GM23338 (cell line): ENCODE measurements at regions not wholly inside any gene's neighbourhood (a gene's known extent, or its start where the extent isn't known, plus 50 kb on each side); places are given as distances from the start of the nearest gene placed in this dataset.

Experiments
- ATAC-seq: fragments of 200-7000 bp; cut with Tn5 transposase; 3 replicates; pipeline ENCODE4 v1.9.1; 2020
- DNase-seq: peaks from one replicate; pipeline ENCODE4 v3.0.0-alpha.2; 2015; ENCODE audit warnings: low spot score
- H2AFZ ChIP-seq: fragments of 200-600 bp; sonication (generic); 2 replicates; pipeline ENCODE4 v1.8.0; 2016; ENCODE audit warnings: antibody characterized with exemption, mild to moderate bottlenecking, moderate library complexity
- H3F3A ChIP-seq: fragments of 200-600 bp; sonication (generic); replicated peaks from 2 replicates; pipeline ENCODE4 v1.8.0; 2017; ENCODE audit warnings: antibody characterized with exemption, mixed run types, low read depth
- H3K27ac ChIP-seq: fragments of 200-600 bp; sonication (generic); 2 replicates; pipeline ENCODE4 v1.6.1; 2016; ENCODE audit warnings: low read depth
- H3K27me3 ChIP-seq: fragments of 200-600 bp; sonication (generic); 2 replicates; pipeline ENCODE4 v1.8.0; 2016; ENCODE audit warnings: mild to moderate bottlenecking, mixed run types, moderate library complexity; ENCODE audit not compliant: insufficient read depth
- H3K36me3 ChIP-seq: fragments of 200-600 bp; sonication (generic); 2 replicates; pipeline ENCODE4 v1.8.0; 2016; ENCODE audit warnings: mild to moderate bottlenecking; ENCODE audit not compliant: insufficient read depth
- H3K4me1 ChIP-seq: fragments of 200-600 bp; sonication (generic); 2 replicates; pipeline ENCODE4 v1.8.0; 2016; ENCODE audit warnings: mild to moderate bottlenecking, moderate library complexity; ENCODE audit not compliant: insufficient read depth
- H3K4me2 ChIP-seq: fragments of 200-600 bp; sonication (generic); 2 replicates; pipeline ENCODE4 v1.7.1; 2017; ENCODE audit warnings: mixed run types
- H3K4me3 ChIP-seq: fragments of 200-600 bp; sonication (generic); 2 replicates; pipeline ENCODE4 v1.6.1; 2016; ENCODE audit warnings: mixed run types
- H3K79me2 ChIP-seq: fragments of 200-600 bp; sonication (generic); replicated peaks from 2 replicates; pipeline ENCODE4 v1.8.0; 2017; ENCODE audit warnings: mild to moderate bottlenecking; ENCODE audit not compliant: insufficient read depth
- H3K9me2 ChIP-seq: fragments of 200-600 bp; sonication (generic); 2 replicates; pipeline ENCODE4 v1.8.0; 2017; ENCODE audit not compliant: insufficient read depth
- H4K20me1 ChIP-seq: fragments of 200-600 bp; sonication (generic); replicated peaks from 2 replicates; pipeline ENCODE4 v1.8.0; 2017; ENCODE audit warnings: mild to moderate bottlenecking; ENCODE audit not compliant: insufficient read depth
- H3K27ac Mint-ChIP-seq: 2 replicates; pipeline ENCODE4 v1.8.0; 2020; ENCODE audit warnings: inconsistent platforms, mild to moderate bottlenecking, moderate library complexity, mixed read lengths
- H3K27me3 Mint-ChIP-seq: 3 replicates; pipeline ENCODE4 v1.8.0; 2022; ENCODE audit warnings: low read depth, mild to moderate bottlenecking, moderate library complexity, mixed read lengths, inconsistent platforms; ENCODE audit not compliant: insufficient read depth, poor library complexity
- H3K36me3 Mint-ChIP-seq: 3 replicates; pipeline ENCODE4 v1.8.0; 2021; ENCODE audit warnings: low read depth, mild to moderate bottlenecking, inconsistent platforms, moderate library complexity, mixed read lengths
- H3K4me1 Mint-ChIP-seq: 3 replicates; pipeline ENCODE4 v1.8.0; 2020; ENCODE audit warnings: mild to moderate bottlenecking, inconsistent platforms, mixed read lengths
- H3K4me3 Mint-ChIP-seq: 3 replicates; pipeline ENCODE4 v1.8.0; 2021; ENCODE audit warnings: moderate library complexity, mild to moderate bottlenecking, inconsistent platforms, mixed read lengths
- H3K9me3 Mint-ChIP-seq: 3 replicates; pipeline ENCODE4 v1.8.0; 2020; ENCODE audit warnings: moderate library complexity, mild to moderate bottlenecking, inconsistent platforms, mixed read lengths
- CREB1 ChIP-seq: fragments of 250-450 bp; sonication (Bioruptor Pico); IDR thresholded peaks from 2 replicates; pipeline ENCODE4 v1.5.0; 2020; ENCODE audit warnings: low read depth, mild to moderate bottlenecking, moderate library complexity
- EZH2 ChIP-seq: fragments of 200-600 bp; sonication (generic); IDR thresholded peaks from one replicate; pipeline ENCODE4 v1.8.0; 2017; ENCODE audit warnings: antibody characterized with exemption, mild to moderate bottlenecking, low read depth; ENCODE audit not compliant: unreplicated experiment
- EZH2phosphoT487 ChIP-seq: fragments of 200-600 bp; sonication (generic); IDR thresholded peaks from one replicate; pipeline ENCODE4 v1.8.1; 2018; ENCODE audit warnings: antibody characterized with exemption; ENCODE audit not compliant: unreplicated experiment
- JUNB ChIP-seq: IDR thresholded peaks from one replicate; pipeline ENCODE4 v1.6.1; 2016; ENCODE audit warnings: antibody characterized with exemption; ENCODE audit not compliant: unreplicated experiment
- NANOG ChIP-seq: IDR thresholded peaks from 2 replicates; pipeline ENCODE4 v1.6.1; 2016; ENCODE audit warnings: antibody characterized with exemption, borderline replicate concordance
- POLR2AphosphoS5 ChIP-seq: IDR thresholded peaks from 2 replicates; pipeline ENCODE4 v1.6.1; 2016; ENCODE audit warnings: antibody characterized with exemption, low read depth
- STAT1 ChIP-seq: IDR thresholded peaks from one replicate; pipeline ENCODE4 v1.6.1; 2016; ENCODE audit warnings: antibody characterized with exemption; ENCODE audit not compliant: unreplicated experiment
- ZNF114 ChIP-seq: fragments of 250-450 bp; sonication (Bioruptor Pico); IDR thresholded peaks from 2 replicates; pipeline ENCODE4 v1.5.0; 2020; ENCODE audit warnings: mild to moderate bottlenecking, moderate library complexity
- TF ChIP-seq, protein P1 (sequence below), 2 experiments: fragments of 200-600 bp in 1 of 2; sonication (generic) in 1 of 2; conservative IDR thresholded peaks; 2 replicates each; pipeline versions ENCODE4 v1.5.1 to v1.6.1; 2016 to 2017; ENCODE audit warnings: antibody characterized with exemption in 2 of 2, low read depth in 2 of 2, mild to moderate bottlenecking in 2 of 2, moderate library complexity in 1 of 2
- TF ChIP-seq, protein P2 (sequence below): IDR thresholded peaks from 2 replicates; pipeline ENCODE4 v1.6.1; 2016; ENCODE audit warnings: antibody characterized with exemption
- TF ChIP-seq, protein P3 (sequence below): IDR thresholded peaks from one replicate; pipeline ENCODE4 v1.6.1; 2018; ENCODE audit warnings: antibody characterized with exemption; ENCODE audit not compliant: unreplicated experiment

- no peaks in the 10 kb centered on the region for H3K9me3 Mint-ChIP-seq
Observed at GRCh38 chr5:124948062-124948753, 201.8 kb upstream of the ZNF608 start.

More at GRCh38 chr5:124948062-124948753, 201.8 kb upstream of the ZNF608 start:
- H3K9me2 ChIP-seq = 0 out of 2 replicates have a peak, but pooled peaks cover 3% of the 10 kb centered on the region
- no peak overlapping the region for H3K4me2 ChIP-seq
- H3K36me3 ChIP-seq = no peaks in the 10 kb centered on the region
- Mint-ChIP-seq H3K36me3 (no peaks in the 10 kb centered on the region), H3K4me1 (peaks cover 11% of the 10 kb centered on the region), H3K27ac (no peak overlapping the region), H3K27me3 (no peaks in the 10 kb centered on the region), H3K4me3 (no peak overlapping the region)
- H3F3A ChIP-seq = no peaks in the 10 kb centered on the region
- no peak for DNase-seq
- ATAC-seq = no peak
- no peak overlapping the region for H3K27ac ChIP-seq
- H3K4me1 ChIP-seq = peaks cover 18% of the 10 kb centered on the region
- no peak overlapping the region for H3K4me3 ChIP-seq
- TF ChIP-seq, protein P1, sequence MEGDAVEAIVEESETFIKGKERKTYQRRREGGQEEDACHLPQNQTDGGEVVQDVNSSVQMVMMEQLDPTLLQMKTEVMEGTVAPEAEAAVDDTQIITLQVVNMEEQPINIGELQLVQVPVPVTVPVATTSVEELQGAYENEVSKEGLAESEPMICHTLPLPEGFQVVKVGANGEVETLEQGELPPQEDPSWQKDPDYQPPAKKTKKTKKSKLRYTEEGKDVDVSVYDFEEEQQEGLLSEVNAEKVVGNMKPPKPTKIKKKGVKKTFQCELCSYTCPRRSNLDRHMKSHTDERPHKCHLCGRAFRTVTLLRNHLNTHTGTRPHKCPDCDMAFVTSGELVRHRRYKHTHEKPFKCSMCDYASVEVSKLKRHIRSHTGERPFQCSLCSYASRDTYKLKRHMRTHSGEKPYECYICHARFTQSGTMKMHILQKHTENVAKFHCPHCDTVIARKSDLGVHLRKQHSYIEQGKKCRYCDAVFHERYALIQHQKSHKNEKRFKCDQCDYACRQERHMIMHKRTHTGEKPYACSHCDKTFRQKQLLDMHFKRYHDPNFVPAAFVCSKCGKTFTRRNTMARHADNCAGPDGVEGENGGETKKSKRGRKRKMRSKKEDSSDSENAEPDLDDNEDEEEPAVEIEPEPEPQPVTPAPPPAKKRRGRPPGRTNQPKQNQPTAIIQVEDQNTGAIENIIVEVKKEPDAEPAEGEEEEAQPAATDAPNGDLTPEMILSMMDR (conservative IDR thresholded peaks at IDR 0.05; ENCODE audit: low read depth in 2 of 2) = no peak
- TF ChIP-seq, protein P2, sequence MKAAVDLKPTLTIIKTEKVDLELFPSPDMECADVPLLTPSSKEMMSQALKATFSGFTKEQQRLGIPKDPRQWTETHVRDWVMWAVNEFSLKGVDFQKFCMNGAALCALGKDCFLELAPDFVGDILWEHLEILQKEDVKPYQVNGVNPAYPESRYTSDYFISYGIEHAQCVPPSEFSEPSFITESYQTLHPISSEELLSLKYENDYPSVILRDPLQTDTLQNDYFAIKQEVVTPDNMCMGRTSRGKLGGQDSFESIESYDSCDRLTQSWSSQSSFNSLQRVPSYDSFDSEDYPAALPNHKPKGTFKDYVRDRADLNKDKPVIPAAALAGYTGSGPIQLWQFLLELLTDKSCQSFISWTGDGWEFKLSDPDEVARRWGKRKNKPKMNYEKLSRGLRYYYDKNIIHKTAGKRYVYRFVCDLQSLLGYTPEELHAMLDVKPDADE = no peak
- TF ChIP-seq EZH2phosphoT487 = no peak
- no peak for TF ChIP-seq CREB1 (CRISPR knock-in tag)
- TF ChIP-seq ZNF114 (CRISPR knock-in tag) = no peak
- no peak for TF ChIP-seq NANOG
- TF ChIP-seq, protein P3, sequence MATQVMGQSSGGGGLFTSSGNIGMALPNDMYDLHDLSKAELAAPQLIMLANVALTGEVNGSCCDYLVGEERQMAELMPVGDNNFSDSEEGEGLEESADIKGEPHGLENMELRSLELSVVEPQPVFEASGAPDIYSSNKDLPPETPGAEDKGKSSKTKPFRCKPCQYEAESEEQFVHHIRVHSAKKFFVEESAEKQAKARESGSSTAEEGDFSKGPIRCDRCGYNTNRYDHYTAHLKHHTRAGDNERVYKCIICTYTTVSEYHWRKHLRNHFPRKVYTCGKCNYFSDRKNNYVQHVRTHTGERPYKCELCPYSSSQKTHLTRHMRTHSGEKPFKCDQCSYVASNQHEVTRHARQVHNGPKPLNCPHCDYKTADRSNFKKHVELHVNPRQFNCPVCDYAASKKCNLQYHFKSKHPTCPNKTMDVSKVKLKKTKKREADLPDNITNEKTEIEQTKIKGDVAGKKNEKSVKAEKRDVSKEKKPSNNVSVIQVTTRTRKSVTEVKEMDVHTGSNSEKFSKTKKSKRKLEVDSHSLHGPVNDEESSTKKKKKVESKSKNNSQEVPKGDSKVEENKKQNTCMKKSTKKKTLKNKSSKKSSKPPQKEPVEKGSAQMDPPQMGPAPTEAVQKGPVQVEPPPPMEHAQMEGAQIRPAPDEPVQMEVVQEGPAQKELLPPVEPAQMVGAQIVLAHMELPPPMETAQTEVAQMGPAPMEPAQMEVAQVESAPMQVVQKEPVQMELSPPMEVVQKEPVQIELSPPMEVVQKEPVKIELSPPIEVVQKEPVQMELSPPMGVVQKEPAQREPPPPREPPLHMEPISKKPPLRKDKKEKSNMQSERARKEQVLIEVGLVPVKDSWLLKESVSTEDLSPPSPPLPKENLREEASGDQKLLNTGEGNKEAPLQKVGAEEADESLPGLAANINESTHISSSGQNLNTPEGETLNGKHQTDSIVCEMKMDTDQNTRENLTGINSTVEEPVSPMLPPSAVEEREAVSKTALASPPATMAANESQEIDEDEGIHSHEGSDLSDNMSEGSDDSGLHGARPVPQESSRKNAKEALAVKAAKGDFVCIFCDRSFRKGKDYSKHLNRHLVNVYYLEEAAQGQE = no peak
- no peak for TF ChIP-seq JUNB
- no peak for TF ChIP-seq EZH2
- TF ChIP-seq POLR2AphosphoS5 = no peak
- TF ChIP-seq STAT1 = no peak
- H3K79me2 ChIP-seq = no peaks in the 10 kb centered on the region
- H3K27me3 ChIP-seq = no peaks in the 10 kb centered on the region
- peak overlapping the region; percentile 14; the same call in 1 of the 2 replicates for H2AFZ ChIP-seq
- H4K20me1 ChIP-seq = no peaks in the 10 kb centered on the region
